H1 (cell line): ENCODE measurements at regions not wholly inside any gene's neighbourhood (a gene's known extent, or its start where the extent isn't known, plus 50 kb on each side); places are given as distances from the start of the nearest gene placed in this dataset.

Experiments used
- CHD1 ChIP-seq: IDR thresholded peaks from 2 replicates; pipeline ENCODE4 v1.6.1; 2012; ENCODE audit warnings: low read depth, low read length, improper control_type of control experiment
- CHD7 ChIP-seq: fragments of 300-600 bp; sonication (generic); IDR thresholded peaks from 2 replicates; pipeline ENCODE4 v1.7.1; 2012; ENCODE audit warnings: low read length, moderate library complexity, mild to moderate bottlenecking, inconsistent platforms; ENCODE audit not compliant: insufficient replicate concordance
- HDAC2 ChIP-seq, 2 experiments: fragments of 300-600 bp in 1 of 2; sonication (generic) in 1 of 2; IDR thresholded peaks; 2 replicates each; pipeline ENCODE4 v1.6.1; 2011 to 2012; ENCODE audit warnings: low read depth in 2 of 2, low read length in 2 of 2, mild to moderate bottlenecking in 2 of 2, moderate library complexity in 2 of 2, borderline replicate concordance in 1 of 2, inconsistent platforms in 1 of 2
- HDAC6 ChIP-seq: IDR thresholded peaks from one replicate; pipeline ENCODE4 v1.7.1; 2012; ENCODE audit warnings: low read depth, mild to moderate bottlenecking, inconsistent platforms, low read length, moderate library complexity
- KDM1A ChIP-seq: fragments of 200-600, 300-600 bp; sonication (generic); IDR thresholded peaks from 2 replicates; pipeline ENCODE4 v1.7.1; 2016; ENCODE audit warnings: mild to moderate bottlenecking, low read length, borderline replicate concordance
- RAD21 ChIP-seq, 2 experiments: IDR thresholded peaks in 1 of 2; conservative IDR thresholded peaks in 1 of 2; 2 replicates each; pipeline ENCODE4 v1.6.1; 2011; ENCODE audit warnings: low read depth in 2 of 2, low read length in 2 of 2, improper control_type of control experiment in 1 of 2, inconsistent platforms in 1 of 2, mild to moderate bottlenecking in 1 of 2, moderate library complexity in 1 of 2
- SAP30 ChIP-seq: fragments of 300-600 bp; sonication (generic); IDR thresholded peaks from 2 replicates; pipeline ENCODE4 v1.7.1; 2012; ENCODE audit warnings: low read length, moderate library complexity, mild to moderate bottlenecking, inconsistent platforms; ENCODE audit not compliant: insufficient read depth, insufficient replicate concordance
- SIN3A ChIP-seq, 2 experiments: IDR thresholded peaks in 1 of 2; conservative IDR thresholded peaks in 1 of 2; 2 replicates each; pipeline ENCODE4 v1.6.1; 2011 to 2012; ENCODE audit warnings: low read length in 2 of 2, improper control_type of control experiment in 1 of 2, low read depth in 1 of 2, mild to moderate bottlenecking in 1 of 2
- SRF ChIP-seq: IDR thresholded peaks from 2 replicates; pipeline ENCODE4 v1.6.1; 2011; ENCODE audit warnings: mild to moderate bottlenecking, low read depth, low read length, moderate library complexity

- TF ChIP-seq RAD21 (IDR thresholded peaks at IDR 0.05 in 1 of 2, conservative IDR thresholded peaks at IDR 0.05 in 1 of 2; ENCODE audit: low read depth in 2 of 2, low read length in 2 of 2) (no peak), HDAC2 (IDR thresholded peaks at IDR 0.05; ENCODE audit: borderline replicate concordance in 1 of 2, low read depth in 2 of 2, low read length in 2 of 2) (no peak), SAP30 (no peak), KDM1A (no peak), SRF (no peak), CHD1 (no peak), CHD7 (no peak), SIN3A (conservative IDR thresholded peaks at IDR 0.05 in 1 of 2, IDR thresholded peaks at IDR 0.05 in 1 of 2; ENCODE audit: low read depth in 1 of 2, low read length in 2 of 2) (no peak), HDAC6 (no peak)
These were observed 186.0 kb downstream of the DUSP10 start (continued) for GRCh38 chr1:221555689-221556433.
